Peyer's patch (tissue), 4 donors: ENCODE measurements at regions not wholly inside any gene's neighbourhood (a gene's known extent, or its start where the extent isn't known, plus 50 kb on each side); places are given as distances from the start of the nearest gene placed in this dataset.

ENCODE experiments used
- POLR2A ChIP-seq, 2 donors: fragments of 450-650 bp; IDR thresholded peaks; one replicate each; pipeline ENCODE4 v1.5.1; 2017; ENCODE audit warnings: antibody characterized with exemption in 2 of 2, mild to moderate bottlenecking in 2 of 2, moderate library complexity in 2 of 2
- TF ChIP-seq, protein P1 (sequence below), 6 experiments: fragments of 450-650 bp in 4 of 6; fragments of 200-600 bp in 2 of 6; sonication (generic) in 1 of 6; IDR thresholded peaks; one replicate each; pipeline ENCODE4 v1.5.1; 2017 to 2019; ENCODE audit warnings: antibody characterized with exemption in 6 of 6, mild to moderate bottlenecking in 3 of 6, moderate library complexity in 1 of 6

DNA sequence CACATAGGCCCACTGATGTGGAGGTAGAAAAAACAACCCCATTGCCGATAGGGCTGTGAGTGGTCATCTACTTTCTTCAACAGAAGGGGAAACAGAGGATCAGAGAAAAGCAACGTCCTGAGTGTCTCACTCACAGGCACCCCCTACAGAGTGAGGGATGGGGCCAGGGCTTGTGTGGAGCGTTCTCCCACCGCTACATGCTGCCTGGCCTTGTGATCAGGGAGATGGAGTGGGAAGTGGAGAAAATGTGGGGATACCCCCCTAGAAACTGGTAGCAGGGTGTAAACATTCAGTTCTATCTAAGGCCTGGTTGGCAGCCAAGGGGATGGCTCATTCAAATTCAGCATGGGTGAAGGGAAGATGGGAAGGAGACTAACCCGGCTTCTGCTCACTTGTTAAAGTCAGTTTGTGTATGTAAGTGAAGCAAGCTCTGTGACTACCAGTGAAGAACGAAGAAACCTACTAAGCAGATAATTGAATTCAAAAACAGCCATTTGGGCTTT, 73.0 kb upstream of the NAV2 start:
- TF ChIP-seq, protein P1, sequence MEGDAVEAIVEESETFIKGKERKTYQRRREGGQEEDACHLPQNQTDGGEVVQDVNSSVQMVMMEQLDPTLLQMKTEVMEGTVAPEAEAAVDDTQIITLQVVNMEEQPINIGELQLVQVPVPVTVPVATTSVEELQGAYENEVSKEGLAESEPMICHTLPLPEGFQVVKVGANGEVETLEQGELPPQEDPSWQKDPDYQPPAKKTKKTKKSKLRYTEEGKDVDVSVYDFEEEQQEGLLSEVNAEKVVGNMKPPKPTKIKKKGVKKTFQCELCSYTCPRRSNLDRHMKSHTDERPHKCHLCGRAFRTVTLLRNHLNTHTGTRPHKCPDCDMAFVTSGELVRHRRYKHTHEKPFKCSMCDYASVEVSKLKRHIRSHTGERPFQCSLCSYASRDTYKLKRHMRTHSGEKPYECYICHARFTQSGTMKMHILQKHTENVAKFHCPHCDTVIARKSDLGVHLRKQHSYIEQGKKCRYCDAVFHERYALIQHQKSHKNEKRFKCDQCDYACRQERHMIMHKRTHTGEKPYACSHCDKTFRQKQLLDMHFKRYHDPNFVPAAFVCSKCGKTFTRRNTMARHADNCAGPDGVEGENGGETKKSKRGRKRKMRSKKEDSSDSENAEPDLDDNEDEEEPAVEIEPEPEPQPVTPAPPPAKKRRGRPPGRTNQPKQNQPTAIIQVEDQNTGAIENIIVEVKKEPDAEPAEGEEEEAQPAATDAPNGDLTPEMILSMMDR (IDR thresholded peaks at IDR 0.05): no peak
- TF ChIP-seq POLR2A (IDR thresholded peaks at IDR 0.05): no peak
